ENCODE measurements at regions not wholly inside any gene's neighbourhood (a gene's known extent, or its start where the extent isn't known, plus 50 kb on each side); places are given as distances from the start of the nearest gene placed in this dataset.
A peak's percentile ranks its signal among the peaks of the same experiment; 100 is the strongest.

- DNase-seq (no peak), ATAC-seq (no peak)
- POLR2A ChIA-PET (ENCODE audit: unreplicated experiment): no interaction called here
- H4K20me1 ChIP-seq (ENCODE audit: low read length): no peaks in the 10 kb centered on the region
- CTCF ChIA-PET: no interaction called here
- TF ChIP-seq EZH2 (IDR thresholded peaks at IDR 0.05; ENCODE audit: low read length, unreplicated experiment) (no peak), EZH2phosphoT487 (IDR thresholded peaks at IDR 0.05; ENCODE audit: borderline replicate concordance, low read length) (no peak)
- TF ChIP-seq, protein P1, sequence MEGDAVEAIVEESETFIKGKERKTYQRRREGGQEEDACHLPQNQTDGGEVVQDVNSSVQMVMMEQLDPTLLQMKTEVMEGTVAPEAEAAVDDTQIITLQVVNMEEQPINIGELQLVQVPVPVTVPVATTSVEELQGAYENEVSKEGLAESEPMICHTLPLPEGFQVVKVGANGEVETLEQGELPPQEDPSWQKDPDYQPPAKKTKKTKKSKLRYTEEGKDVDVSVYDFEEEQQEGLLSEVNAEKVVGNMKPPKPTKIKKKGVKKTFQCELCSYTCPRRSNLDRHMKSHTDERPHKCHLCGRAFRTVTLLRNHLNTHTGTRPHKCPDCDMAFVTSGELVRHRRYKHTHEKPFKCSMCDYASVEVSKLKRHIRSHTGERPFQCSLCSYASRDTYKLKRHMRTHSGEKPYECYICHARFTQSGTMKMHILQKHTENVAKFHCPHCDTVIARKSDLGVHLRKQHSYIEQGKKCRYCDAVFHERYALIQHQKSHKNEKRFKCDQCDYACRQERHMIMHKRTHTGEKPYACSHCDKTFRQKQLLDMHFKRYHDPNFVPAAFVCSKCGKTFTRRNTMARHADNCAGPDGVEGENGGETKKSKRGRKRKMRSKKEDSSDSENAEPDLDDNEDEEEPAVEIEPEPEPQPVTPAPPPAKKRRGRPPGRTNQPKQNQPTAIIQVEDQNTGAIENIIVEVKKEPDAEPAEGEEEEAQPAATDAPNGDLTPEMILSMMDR (conservative IDR thresholded peaks at IDR 0.05; ENCODE audit: low read depth, low read length): no peak
- H3K4me2 ChIP-seq (ENCODE audit: low read length): no peak overlapping the region
- H3K4me1 ChIP-seq (ENCODE audit: insufficient read depth, low read length): 0 out of 2 replicates have a peak, but pooled peaks cover under 1% of the 10 kb centered on the region
- H3K79me2 ChIP-seq (ENCODE audit: low read length): no peaks in the 10 kb centered on the region
- no peaks in the 10 kb centered on the region for H3F3A ChIP-seq (ENCODE audit: low read length, unreplicated experiment)
- no peak overlapping the region for H2AFZ ChIP-seq (ENCODE audit: low read length)
- no peaks in the 10 kb centered on the region for H3K36me3 ChIP-seq (ENCODE audit: low read depth, low read length)
- no peaks in the 10 kb centered on the region for H3K9me3 ChIP-seq (ENCODE audit: low read length)
- H3K27me3 ChIP-seq (ENCODE audit: low read length): no peaks in the 10 kb centered on the region
- H3K4me3 ChIP-seq (ENCODE audit: low read length): no peak overlapping the region
- BruUV-seq (replicated peaks): no TSS peak
- no peak overlapping the region for H3K9ac ChIP-seq (ENCODE audit: low read length)
- intact Hi-C loops (cut with micrococcal nuclease): no loop called here
- no peaks in the 10 kb centered on the region for H3K9me2 ChIP-seq (replicated peaks; ENCODE audit: low read length)
- no peak overlapping the region for H3K27ac ChIP-seq (ENCODE audit: low read length)
Observed at GRCh38 chrX:9221781-9222180, 187.9 kb upstream of the FAM9B start.

DNA sequence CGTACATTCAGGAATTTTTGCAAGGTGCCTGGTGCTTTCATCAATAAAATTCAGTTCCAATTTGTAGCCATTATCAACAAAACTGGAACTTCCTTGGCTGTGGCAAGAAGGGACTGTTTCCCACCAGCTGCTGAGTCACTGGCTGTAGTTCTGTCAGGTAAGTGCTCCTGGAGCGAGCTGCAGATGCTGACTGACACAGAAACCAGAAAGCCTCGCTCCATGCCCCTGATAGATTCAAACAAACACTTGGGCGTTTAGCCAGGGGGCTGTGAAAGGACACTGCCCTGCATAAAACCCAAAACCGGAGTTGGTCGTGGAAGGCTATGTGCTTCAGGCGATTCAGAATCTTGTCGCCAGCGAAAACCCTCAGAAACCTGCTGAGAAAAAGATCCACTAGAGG is 188.4 kb upstream of the FAM9B start:
- TF ChIP-seq EZH2phosphoT487 (IDR thresholded peaks at IDR 0.05; ENCODE audit: borderline replicate concordance, low read length): no peak
- TF ChIP-seq EZH2 (IDR thresholded peaks at IDR 0.05; ENCODE audit: low read length, unreplicated experiment): no peak
- TF ChIP-seq, protein P1 (conservative IDR thresholded peaks at IDR 0.05; ENCODE audit: low read depth, low read length): no peak
- H3K9ac ChIP-seq (ENCODE audit: low read length): no peak overlapping the region
- ChIA-PET POLR2A (ENCODE audit: unreplicated experiment) (no interaction called here), CTCF (no interaction called here)
- H3K4me1 ChIP-seq (ENCODE audit: insufficient read depth, low read length): peaks cover 4% of the 10 kb centered on the region
- no TSS peak for BruUV-seq (replicated peaks)
- H3K79me2 ChIP-seq (ENCODE audit: low read length): no peaks in the 10 kb centered on the region
- H3K36me3 ChIP-seq (ENCODE audit: low read depth, low read length): no peaks in the 10 kb centered on the region
- H3K9me2 ChIP-seq (replicated peaks; ENCODE audit: low read length): no peaks in the 10 kb centered on the region
- no peak overlapping the region for H2AFZ ChIP-seq (ENCODE audit: low read length)
- H3K27ac ChIP-seq (ENCODE audit: low read length): no peak overlapping the region
- H4K20me1 ChIP-seq (ENCODE audit: low read length): no peaks in the 10 kb centered on the region
- H3K4me3 ChIP-seq (ENCODE audit: low read length): no peak overlapping the region
- H3K4me2 ChIP-seq (ENCODE audit: low read length): no peak overlapping the region
- no peaks in the 10 kb centered on the region for H3K27me3 ChIP-seq (ENCODE audit: low read length)
- intact Hi-C loops (cut with micrococcal nuclease): no loop called here
- H3K9me3 ChIP-seq (ENCODE audit: low read length): no peaks in the 10 kb centered on the region
- ATAC-seq: no peak
- H3F3A ChIP-seq (ENCODE audit: low read length, unreplicated experiment): no peaks in the 10 kb centered on the region
- DNase-seq: no peak

GRCh38 chrX:9227276-9227675 is 193.3 kb upstream of the FAM9B start:
- Histone ChIP-seq H3K9me3 (ENCODE audit: low read length) (no peaks in the 10 kb centered on the region), H3K4me2 (ENCODE audit: low read length) (no peak overlapping the region), H3K9ac (ENCODE audit: low read length) (peak overlapping the region; percentile 58), H3K9me2 (replicated peaks; ENCODE audit: low read length) (no peaks in the 10 kb centered on the region), H3F3A (ENCODE audit: low read length, unreplicated experiment) (no peaks in the 10 kb centered on the region), H3K27me3 (ENCODE audit: low read length) (no peaks in the 10 kb centered on the region), H3K4me3 (ENCODE audit: low read length) (no peak overlapping the region), H3K79me2 (ENCODE audit: low read length) (no peaks in the 10 kb centered on the region), H3K4me1 (ENCODE audit: insufficient read depth, low read length) (peaks cover 28% of the 10 kb centered on the region), H4K20me1 (ENCODE audit: low read length) (no peaks in the 10 kb centered on the region), H3K36me3 (ENCODE audit: low read depth, low read length) (no peaks in the 10 kb centered on the region), H3K27ac (ENCODE audit: low read length) (peak overlapping the region; percentile 77), H2AFZ (ENCODE audit: low read length) (no peak overlapping the region)
- ATAC-seq: peak; percentile 55
- ChIA-PET POLR2A (ENCODE audit: unreplicated experiment) (no interaction called here), CTCF (interaction anchor here (0.6 kb wide), 1 partner anchor 113 kb away, joined by 11 read pairs; no protein-coding TSS in a partner anchor)
- TF ChIP-seq, protein P1 (conservative IDR thresholded peaks at IDR 0.05; ENCODE audit: low read depth, low read length): no peak
- TF ChIP-seq EZH2 (IDR thresholded peaks at IDR 0.05; ENCODE audit: low read length, unreplicated experiment) (no peak), EZH2phosphoT487 (IDR thresholded peaks at IDR 0.05; ENCODE audit: borderline replicate concordance, low read length) (no peak)
- BruUV-seq (replicated peaks): no TSS peak
- intact Hi-C loops (cut with micrococcal nuclease): no loop called here
- peak; percentile 66 for DNase-seq

Data from PC-3 (cell line).